Endothelial cell of umbilical vein (primary cell): ENCODE measurements at regions not wholly inside any gene's neighbourhood (a gene's known extent, or its start where the extent isn't known, plus 50 kb on each side); places are given as distances from the start of the nearest gene placed in this dataset.

Experiments used
- BruUV-seq: library from RNA; stranded (reverse); fragments of 400-500 nt; replicated peaks from 2 replicates; lab custom pipeline; 2021; lab: Mats Ljungman, UMichigan
- CTCF ChIA-PET: fragments of 300-600, 350-600 bp; sonication (Branson Sonifier 250); formaldehyde crosslinking; loops from one replicate; lab custom pipeline; 2021; ENCODE audit warnings: antibody characterized with exemption, inconsistent platforms; lab: Charles Lee
- POLR2A ChIA-PET: fragments of 300-600, 350-600 bp; sonication (Branson Sonifier 250); formaldehyde crosslinking; loops from one replicate; lab custom pipeline; 2021; ENCODE audit warnings: antibody characterized with exemption, inconsistent platforms; lab: Charles Lee
- DNase-seq: peaks from one replicate; pipeline ENCODE4 v3.0.0-alpha.2; 2011; ENCODE audit warnings: low read depth, low spot score
- FAIRE-seq: peaks from 2 replicates; lab custom pipeline; 2011; peaks lifted over from hg19 to GRCh38; lab: Jason Lieb, UNC
- H2AFZ ChIP-seq: 2 replicates; pipeline ENCODE4 v1.6.0; 2012; ENCODE audit warnings: low read depth, low read length, control low read depth, inconsistent platforms
- H3K27ac ChIP-seq: 2 replicates; pipeline ENCODE4 v1.5.1; 2011; ENCODE audit warnings: low read depth, mild to moderate bottlenecking, control low read depth, low read length, moderate library complexity; ENCODE audit not compliant: insufficient read depth
- H3K27me3 ChIP-seq, 2 experiments: 2 replicates each; pipeline versions ENCODE4 v1.6.0 to v1.6.1; 2011; ENCODE audit warnings: low read length in 2 of 2, mixed read lengths in 1 of 2; ENCODE audit not compliant: control insufficient read depth in 2 of 2, insufficient read depth in 2 of 2
- H3K36me3 ChIP-seq, 2 experiments: 2 replicates in 1 of 2; 3 replicates in 1 of 2; pipeline ENCODE4 v1.5.1; 2011; ENCODE audit warnings: low read length in 2 of 2, mild to moderate bottlenecking in 1 of 2, moderate library complexity in 1 of 2; ENCODE audit not compliant: control insufficient read depth in 2 of 2, insufficient read depth in 2 of 2; ENCODE audit errors: extremely low read depth in 1 of 2
- H3K4me1 ChIP-seq: 3 replicates; pipeline ENCODE4 v1.5.1; 2011; ENCODE audit warnings: mild to moderate bottlenecking, low read length; ENCODE audit not compliant: control insufficient read depth, insufficient read depth; ENCODE audit errors: extremely low read depth
- H3K4me2 ChIP-seq: 2 replicates; pipeline ENCODE4 v1.6.1; 2011; ENCODE audit warnings: low read length, control low read depth, mixed read lengths; ENCODE audit not compliant: insufficient read depth
- H3K4me3 ChIP-seq, 3 experiments: fragments of 200-600 bp in 1 of 3; sonication (generic), shearing (Covaris generic) in 1 of 3; replicated peaks in 1 of 3; 2 replicates each; pipeline ENCODE4 v1.5.1; 2011 to 2016; ENCODE audit warnings: control low read depth in 3 of 3, low read length in 3 of 3, mild to moderate bottlenecking in 2 of 3, inconsistent platforms in 1 of 3, low read depth in 1 of 3, moderate library complexity in 1 of 3; ENCODE audit not compliant: insufficient read depth in 1 of 3
- H3K79me2 ChIP-seq: 2 replicates; pipeline ENCODE4 v1.6.0; 2012; ENCODE audit warnings: low read length, inconsistent platforms; ENCODE audit not compliant: control insufficient read depth, insufficient read depth
- H3K9ac ChIP-seq: replicated peaks from 2 replicates; pipeline ENCODE3; 2011; ENCODE audit warnings: low read length, control low read depth; ENCODE audit not compliant: insufficient read depth; ENCODE audit errors: extremely low read depth
- H3K9me1 ChIP-seq: replicated peaks from 3 replicates; pipeline ENCODE4 v1.6.0; 2011; ENCODE audit warnings: mild to moderate bottlenecking, low read length; ENCODE audit not compliant: control insufficient read depth, insufficient read depth; ENCODE audit errors: extremely low read depth
- H3K9me3 ChIP-seq: replicated peaks from 2 replicates; pipeline ENCODE4 v1.5.1; 2012; ENCODE audit warnings: low read length, inconsistent platforms; ENCODE audit not compliant: control insufficient read depth, insufficient read depth
- H4K20me1 ChIP-seq: replicated peaks from 2 replicates; pipeline ENCODE3; 2011; ENCODE audit warnings: mild to moderate bottlenecking, low read length; ENCODE audit not compliant: control insufficient read depth, insufficient read depth; ENCODE audit errors: extremely low read depth
- CTCF ChIP-seq, 2 donors: IDR thresholded peaks; 1 replicate in 1 of 2; 2 replicates in 1 of 2; pipeline ENCODE4 v1.5.1; 2011; ENCODE audit warnings: low read length in 2 of 2, mild to moderate bottlenecking in 2 of 2, moderate library complexity in 2 of 2, control low read depth in 1 of 2, inconsistent platforms in 1 of 2, low read depth in 1 of 2; ENCODE audit not compliant: insufficient read depth in 1 of 2; ENCODE audit errors: extremely low read depth in 1 of 2
- EZH2 ChIP-seq: IDR thresholded peaks from 2 replicates; pipeline ENCODE4 v1.6.1; 2012; ENCODE audit warnings: borderline replicate concordance, low read depth, mild to moderate bottlenecking, moderate library complexity, low read length, inconsistent platforms; ENCODE audit not compliant: severe bottlenecking
- FOS ChIP-seq: IDR thresholded peaks from 2 replicates; pipeline ENCODE4 v1.6.1; 2011; ENCODE audit warnings: mild to moderate bottlenecking, low read length, moderate library complexity, borderline replicate concordance; ENCODE audit not compliant: insufficient read depth
- GATA2 ChIP-seq: IDR thresholded peaks from 2 replicates; pipeline ENCODE4 v1.7.0; 2011; ENCODE audit warnings: low read depth, mild to moderate bottlenecking, moderate library complexity, mixed read lengths, low read length; ENCODE audit not compliant: insufficient read length, insufficient read depth
- JUN ChIP-seq: IDR thresholded peaks from 2 replicates; pipeline ENCODE4 v1.6.1; 2011; ENCODE audit warnings: borderline replicate concordance, low read depth; ENCODE audit not compliant: insufficient read length, insufficient read depth
- MAX ChIP-seq: IDR thresholded peaks from 2 replicates; pipeline ENCODE4 v1.6.1; 2011; ENCODE audit not compliant: insufficient read depth, insufficient read length
- MYC ChIP-seq: IDR thresholded peaks from one replicate; pipeline ENCODE4 v1.6.1; 2011; ENCODE audit warnings: mild to moderate bottlenecking, low read depth, low read length
- POLR2A ChIP-seq: IDR thresholded peaks from 2 replicates; pipeline ENCODE4 v1.6.1; 2012; ENCODE audit warnings: low read depth, mild to moderate bottlenecking, control low read depth, low read length
- POLR2AphosphoS5 ChIP-seq: IDR thresholded peaks from 2 replicates; pipeline ENCODE4 v1.6.1; 2012; ENCODE audit warnings: low read depth, mild to moderate bottlenecking, control low read depth, low read length, moderate library complexity; ENCODE audit not compliant: insufficient read depth
- dilution Hi-C: fragments of 300-500 bp; cut with MboI; formaldehyde crosslinking; loops from one replicate; pipeline ENCODE4 v1.15.0; 2019; ENCODE audit warnings: low sequenced_read_pairs; ENCODE audit not compliant: extremely low pct_ligation_motif_present
- intact Hi-C: fragments of 100-400 bp; cut with micrococcal nuclease; formaldehyde crosslinking; loops from one replicate; pipeline ENCODE4 v1.10.0; 2022

GRCh38 chr11:109320595-109320994, 101.4 kb upstream of the C11orf87 start:
- no TSS peak for BruUV-seq
- H3K27ac ChIP-seq, result no peak overlapping the region
- ChIA-PET CTCF (interaction anchor here (1.2 kb wide), 1 partner anchor 47 kb away, joined by 3 read pairs; no protein-coding TSS in a partner anchor), POLR2A (no interaction called here)
- H3K9ac ChIP-seq, result no peak overlapping the region
- no peaks in the 10 kb centered on the region for H3K4me1 ChIP-seq
- H2AFZ ChIP-seq, result no peak overlapping the region
- no peak overlapping the region for H3K4me3 ChIP-seq
- TF ChIP-seq FOS (peak; percentile 11), POLR2AphosphoS5 (no peak)
- dilution Hi-C loops, result no loop called here
- DNase-seq (peak; percentile 3), FAIRE-seq (no peak)
- H3K4me2 ChIP-seq, result no peak overlapping the region
- H3K36me3 ChIP-seq, result no peaks in the 10 kb centered on the region
- no peaks in the 10 kb centered on the region for H3K79me2 ChIP-seq
- no peaks in the 10 kb centered on the region for H3K27me3 ChIP-seq
- H4K20me1 ChIP-seq, result no peaks in the 10 kb centered on the region
- H3K9me1 ChIP-seq, result no peaks in the 10 kb centered on the region
- intact Hi-C loops, result no loop called here
- no peaks in the 10 kb centered on the region for H3K9me3 ChIP-seq

GRCh38 chr11:109326781-109327180, 95.2 kb upstream of the C11orf87 start:
- no TSS peak for BruUV-seq
- no peaks in the 10 kb centered on the region for H3K4me1 ChIP-seq
- H3K27me3 ChIP-seq, result no peaks in the 10 kb centered on the region
- no peaks in the 10 kb centered on the region for H3K9me3 ChIP-seq
- H3K9me1 ChIP-seq, result no peaks in the 10 kb centered on the region
- no peaks in the 10 kb centered on the region for H4K20me1 ChIP-seq
- intact Hi-C loops (no loop called here), dilution Hi-C loops (no loop called here)
- no peak overlapping the region for H2AFZ ChIP-seq
- no peak overlapping the region for H3K4me3 ChIP-seq
- H3K79me2 ChIP-seq, result no peaks in the 10 kb centered on the region
- H3K27ac ChIP-seq, result no peak overlapping the region
- no peak overlapping the region for H3K9ac ChIP-seq
- TF ChIP-seq POLR2AphosphoS5 (no peak), GATA2 (no peak), JUN (no peak), MYC (no peak), POLR2A (no peak), EZH2 (no peak), MAX (no peak), CTCF (IDR thresholded peaks at IDR 0.05; ENCODE audit: extremely low read depth in 1 of 2, insufficient read depth in 1 of 2, low read depth in 1 of 2, low read length in 2 of 2) (no peak), FOS (no peak)
- ChIA-PET CTCF (no interaction called here), POLR2A (no interaction called here)
- H3K36me3 ChIP-seq, result no peaks in the 10 kb centered on the region
- FAIRE-seq, result no peak
- DNase-seq, result no peak
- no peak overlapping the region for H3K4me2 ChIP-seq
